HepG2 (cell line): ENCODE measurements at regions not wholly inside any gene's neighbourhood (a gene's known extent, or its start where the extent isn't known, plus 50 kb on each side); places are given as distances from the start of the nearest gene placed in this dataset.

Source experiments
- ATAC-seq: fragments of 200-7000 bp; cut with Tn5 transposase; 3 replicates; pipeline ENCODE4 v1.9.1; 2020; ENCODE audit warnings: mild to moderate bottlenecking, moderate library complexity
- BruUV-seq: library from RNA; stranded (reverse); fragments of 400-500 nt; replicated peaks from 2 replicates; lab custom pipeline; 2021; lab: Mats Ljungman, UMichigan
- CTCF ChIA-PET: fragments of 300-600 bp; formaldehyde crosslinking; extraction: SDS; loops from one replicate; lab custom pipeline; 2021; ENCODE audit warnings: low total read pairs, inconsistent platforms, low intra/inter-chr PET ratio; lab: Yijun Ruan, JAX
- POLR2A ChIA-PET: fragments of 350-600 bp; sonication (Branson Sonifier 250); formaldehyde crosslinking; loops from one replicate; lab custom pipeline; 2020; ENCODE audit warnings: antibody characterized with exemption, inconsistent platforms; lab: Yijun Ruan, JAX
- DNase-seq: peaks from one replicate; pipeline ENCODE4 v3.0.0-alpha.2; 2015; ENCODE audit warnings: low spot score
- FAIRE-seq: peaks from 3 replicates; lab custom pipeline; 2011; peaks lifted over from hg19 to GRCh38; lab: Jason Lieb, UNC
- H2AFZ ChIP-seq: one replicate; pipeline ENCODE4 v1.6.1; 2011; ENCODE audit warnings: low read length, inconsistent platforms
- H3K27ac ChIP-seq: fragments of 300-600 bp; 3 replicates; pipeline ENCODE4 v1.8.0; 2011; ENCODE audit warnings: mixed run types, mild to moderate bottlenecking, mixed read lengths, low read length, inconsistent platforms; ENCODE audit not compliant: insufficient read depth; ENCODE audit errors: extremely low read length
- H3K27me3 ChIP-seq, 2 experiments: fragments of 200-600 bp in 1 of 2; 2 replicates in 1 of 2; 3 replicates in 1 of 2; pipeline versions ENCODE4 v1.6.0 to v1.8.0; 2011; ENCODE audit warnings: low read length in 2 of 2, mild to moderate bottlenecking in 2 of 2, moderate library complexity in 2 of 2, inconsistent platforms in 1 of 2; ENCODE audit not compliant: insufficient read depth in 2 of 2, control insufficient read depth in 1 of 2
- H3K36me3 ChIP-seq, 2 experiments: fragments of 200-600 bp in 1 of 2; replicated peaks in 1 of 2; 2 replicates in 1 of 2; 3 replicates in 1 of 2; pipeline versions ENCODE4 v1.5.1 to v1.8.0; 2011; ENCODE audit warnings: low read length in 2 of 2, inconsistent platforms in 1 of 2; ENCODE audit not compliant: insufficient read depth in 2 of 2, control insufficient read depth in 1 of 2
- H3K4me1 ChIP-seq: 2 replicates; pipeline ENCODE4 v1.5.1; 2012; ENCODE audit warnings: low read length, inconsistent platforms; ENCODE audit not compliant: insufficient read depth
- H3K4me2 ChIP-seq: 2 replicates; pipeline ENCODE4 v1.6.0; 2011; ENCODE audit warnings: low read depth, low read length, inconsistent platforms
- H3K4me3 ChIP-seq, 3 experiments: fragments of 200-600 bp in 1 of 3; sonication (generic), shearing (Covaris generic) in 1 of 3; replicated peaks in 1 of 3; 2 replicates each; pipeline ENCODE4 v1.5.1; 2011 to 2016; ENCODE audit warnings: low read length in 3 of 3, inconsistent platforms in 2 of 3, low read depth in 2 of 3, mild to moderate bottlenecking in 2 of 3, control low read depth in 1 of 3, mixed read lengths in 1 of 3; ENCODE audit not compliant: insufficient read depth in 1 of 3
- H3K79me2 ChIP-seq: one replicate; pipeline ENCODE4 v1.6.1; 2011; ENCODE audit warnings: low read length, inconsistent platforms; ENCODE audit not compliant: insufficient read depth
- H3K9ac ChIP-seq: 2 replicates; pipeline ENCODE4 v1.6.0; 2011; ENCODE audit warnings: mild to moderate bottlenecking, low read depth, low read length, inconsistent platforms; ENCODE audit not compliant: insufficient read depth
- H3K9me3 ChIP-seq: 2 replicates; pipeline ENCODE4 v1.5.1; 2012; ENCODE audit warnings: mild to moderate bottlenecking, low read length
- H4K20me1 ChIP-seq: 2 replicates; pipeline ENCODE4 v1.6.0; 2011; ENCODE audit warnings: inconsistent platforms, mild to moderate bottlenecking, low read length, moderate library complexity; ENCODE audit not compliant: insufficient read depth
- ARID5B ChIP-seq: IDR thresholded peaks from 2 replicates; pipeline ENCODE4 v1.4.0; 2020; ENCODE audit warnings: mild to moderate bottlenecking, missing genetic modification reagents
- ATF1 ChIP-seq: IDR thresholded peaks from 2 replicates; pipeline ENCODE4 v1.6.1; 2016; ENCODE audit warnings: mild to moderate bottlenecking, control low read depth
- CENPX ChIP-seq: sonication (generic); formaldehyde crosslinking; IDR thresholded peaks from 2 replicates; pipeline ENCODE4 v1.9.0; 2021; ENCODE audit warnings: mild to moderate bottlenecking, missing genetic modification reagents, moderate library complexity
- FOXK2 ChIP-seq: fragments of 450-650 bp; IDR thresholded peaks from 2 replicates; pipeline ENCODE4 v1.6.1; 2016
- ZFP37 ChIP-seq: sonication (generic); formaldehyde crosslinking; IDR thresholded peaks from 2 replicates; pipeline ENCODE4 v1.4.0; 2020; ENCODE audit warnings: missing genetic modification reagents, borderline replicate concordance
- ZNF547 ChIP-seq: sonication (generic); formaldehyde crosslinking; IDR thresholded peaks from 2 replicates; pipeline ENCODE4 v1.5.1; 2020; ENCODE audit warnings: mild to moderate bottlenecking, missing genetic modification reagents
- ZNF558 ChIP-seq: sonication (generic); formaldehyde crosslinking; IDR thresholded peaks from 2 replicates; pipeline ENCODE4 v1.9.0; 2022; ENCODE audit warnings: mild to moderate bottlenecking, missing genetic modification reagents, borderline replicate concordance
- ZNF740 ChIP-seq: sonication (generic); formaldehyde crosslinking; IDR thresholded peaks from 2 replicates; pipeline ENCODE4 v1.4.0; 2020; ENCODE audit warnings: missing genetic modification reagents
- ZNF790 ChIP-seq: sonication (generic); formaldehyde crosslinking; IDR thresholded peaks from 2 replicates; pipeline ENCODE4 v1.8.0; 2022; ENCODE audit warnings: missing genetic modification reagents, mild to moderate bottlenecking, borderline replicate concordance
- ZSCAN31 ChIP-seq: sonication (generic); formaldehyde crosslinking; IDR thresholded peaks from 2 replicates; pipeline ENCODE4 v1.5.0; 2020; ENCODE audit warnings: low read depth, mild to moderate bottlenecking, missing genetic modification reagents
- in situ Hi-C: cut with HindIII; loops from 2 replicates; pipeline ENCODE4 v1.10.0; 2017; ENCODE audit warnings: low pct_unique_long_range_greater_than_20kb; ENCODE audit not compliant: extremely low pct_ligation_motif_present
- intact Hi-C: fragments of 100-400 bp; cut with micrococcal nuclease; formaldehyde crosslinking; loops from one replicate; pipeline ENCODE4 v1.10.0; 2022; ENCODE audit not compliant: unreplicated experiment
- TF ChIP-seq, protein P1 (sequence below): sonication (generic); formaldehyde crosslinking; IDR thresholded peaks from 2 replicates; pipeline ENCODE4 v1.4.0; 2020; ENCODE audit warnings: missing genetic modification reagents, borderline replicate concordance

DNA sequence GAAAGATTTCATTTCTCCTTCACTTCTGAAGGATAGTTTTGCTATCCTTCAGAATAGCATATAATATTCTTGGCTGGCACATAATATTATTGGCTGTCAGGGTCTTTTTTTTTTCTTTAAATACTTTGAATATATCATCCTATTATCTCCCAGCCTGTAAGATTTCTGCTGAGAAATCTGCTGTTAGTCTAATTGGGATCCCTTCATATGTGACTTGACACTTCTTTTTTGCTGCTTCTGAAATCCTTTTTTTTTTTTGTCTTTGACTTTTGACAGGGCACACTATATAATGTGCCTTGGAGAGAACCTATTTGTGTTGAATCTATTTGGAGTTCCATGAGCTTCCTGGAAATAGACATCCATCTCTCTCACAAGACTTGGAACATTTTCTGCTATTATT lies 136.9 kb upstream of the UBL3 start:
- ChIA-PET POLR2A (no interaction called here), CTCF (no interaction called here)
- H3K4me3 ChIP-seq, result no peak overlapping the region
- no peaks in the 10 kb centered on the region for H3K4me1 ChIP-seq
- intact Hi-C loops, result no loop called here
- H3K36me3 ChIP-seq, result no peaks in the 10 kb centered on the region
- ATAC-seq (no peak), FAIRE-seq (no peak), DNase-seq (no peak)
- no peaks in the 10 kb centered on the region; the same call in 1 of the 2 replicates for H3K9me3 ChIP-seq
- no peak overlapping the region for H3K9ac ChIP-seq
- TF ChIP-seq ZNF558 (CRISPR knock-in tag) (no peak), ZNF740 (no peak), ZNF790 (no peak), ARID5B (CRISPR knock-in tag) (no peak), FOXK2 (no peak), CENPX (no peak), ZFP37 (no peak), ZSCAN31 (CRISPR knock-in tag) (no peak), ATF1 (CRISPR knock-in tag) (no peak), ZNF547 (CRISPR knock-in tag) (no peak)
- TF ChIP-seq, protein P1, sequence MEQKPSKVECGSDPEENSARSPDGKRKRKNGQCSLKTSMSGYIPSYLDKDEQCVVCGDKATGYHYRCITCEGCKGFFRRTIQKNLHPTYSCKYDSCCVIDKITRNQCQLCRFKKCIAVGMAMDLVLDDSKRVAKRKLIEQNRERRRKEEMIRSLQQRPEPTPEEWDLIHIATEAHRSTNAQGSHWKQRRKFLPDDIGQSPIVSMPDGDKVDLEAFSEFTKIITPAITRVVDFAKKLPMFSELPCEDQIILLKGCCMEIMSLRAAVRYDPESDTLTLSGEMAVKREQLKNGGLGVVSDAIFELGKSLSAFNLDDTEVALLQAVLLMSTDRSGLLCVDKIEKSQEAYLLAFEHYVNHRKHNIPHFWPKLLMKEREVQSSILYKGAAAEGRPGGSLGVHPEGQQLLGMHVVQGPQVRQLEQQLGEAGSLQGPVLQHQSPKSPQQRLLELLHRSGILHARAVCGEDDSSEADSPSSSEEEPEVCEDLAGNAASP (CRISPR knock-in tag), result no peak
- in situ Hi-C loops, result no loop called here
- no peak overlapping the region for H3K27ac ChIP-seq
- H2AFZ ChIP-seq, result no peak overlapping the region
- H4K20me1 ChIP-seq, result no peaks in the 10 kb centered on the region
- H3K4me2 ChIP-seq, result no peak overlapping the region
- no peaks in the 10 kb centered on the region; a peak in 1 of 5 replicates for H3K27me3 ChIP-seq
- no TSS peak for BruUV-seq
- no peaks in the 10 kb centered on the region for H3K79me2 ChIP-seq
